Left lung (tissue), 4 donors: ENCODE measurements at regions not wholly inside any gene's neighbourhood (a gene's known extent, or its start where the extent isn't known, plus 50 kb on each side); places are given as distances from the start of the nearest gene placed in this dataset.

Experiments
- ATAC-seq: fragments of 200-7000 bp; cut with Tn5 transposase; one replicate; pipeline ENCODE4 v1.9.1; 2020; ENCODE audit warnings: moderate library complexity
- DNase-seq, 4 donors: peaks; one replicate each; pipeline ENCODE4 v3.0.0-alpha.2; 2013 to 2020
- H3K27ac ChIP-seq, 2 donors: fragments of 200-600 bp; sonication (generic) in 1 of 2; one replicate each; pipeline versions ENCODE4 v1.5.0 to v1.8.0; 2020 to 2021
- H3K27me3 ChIP-seq, 2 donors: fragments of 200-600 bp; sonication (generic) in 1 of 2; one replicate each; pipeline versions ENCODE4 v1.5.0 to v1.8.0; 2020 to 2021
- H3K36me3 ChIP-seq, 2 donors: fragments of 200-600 bp; sonication (generic) in 1 of 2; one replicate each; pipeline versions ENCODE4 v1.5.0 to v1.8.0; 2020 to 2021
- H3K4me1 ChIP-seq, 2 donors: fragments of 200-600 bp; one replicate each; pipeline ENCODE4 v1.8.0; 2021
- H3K4me3 ChIP-seq, 2 donors: fragments of 200-600 bp; sonication (generic) in 1 of 2; one replicate each; pipeline versions ENCODE4 v1.5.0 to v1.8.0; 2020 to 2021; ENCODE audit warnings: mild to moderate bottlenecking in 1 of 2
- H3K9me3 ChIP-seq, 2 donors: fragments of 200-600 bp; sonication (generic) in 1 of 2; one replicate each; pipeline versions ENCODE4 v1.5.0 to v1.8.0; 2020 to 2021
- CTCF ChIP-seq, 2 donors: fragments of 200-600 bp; sonication (generic) in 1 of 2; IDR thresholded peaks; one replicate each; pipeline versions ENCODE4 v1.5.0 to v1.8.0; 2021; ENCODE audit warnings: antibody characterized with exemption in 2 of 2
- intact Hi-C, 2 donors: fragments of 100-400 bp; cut with DNase I; formaldehyde crosslinking; loops; one replicate each; pipeline versions ENCODE4 v1.11.2 to v1.14.2; 2022
- donor health status: DM: no; HTN: yes; CAD: no.
- donor health status: DM: no; HTN: no; CAD: no.

- Histone ChIP-seq H3K27ac (no peak overlapping the region), H3K36me3 (no peaks in the 10 kb centered on the region), H3K27me3 (peaks cover 0 to 3% of the 10 kb centered on the region in 2 donors), H3K4me3 (no peak overlapping the region), H3K4me1 (no peaks in the 10 kb centered on the region), H3K9me3 (no peaks in the 10 kb centered on the region)
- ATAC-seq: no peak
- DNase-seq: no peak
- no peak for TF ChIP-seq CTCF (IDR thresholded peaks at IDR 0.05)
- intact Hi-C loops: no loop called here
These were observed 166.7 kb upstream of the GLI2 start for GRCh38 chr2:120568975-120569268.

- Histone ChIP-seq H3K9me3 (no peaks in the 10 kb centered on the region), H3K4me1 (no peaks in the 10 kb centered on the region), H3K27ac (no peak overlapping the region), H3K27me3 (peaks cover 0 to 3% of the 10 kb centered on the region in 2 donors), H3K4me3 (no peak overlapping the region), H3K36me3 (no peaks in the 10 kb centered on the region)
- intact Hi-C loops: no loop called here
- no peak for TF ChIP-seq CTCF (IDR thresholded peaks at IDR 0.05)
- DNase-seq (no peak), ATAC-seq (no peak)
These were observed 165.7 kb upstream of the GLI2 start for GRCh38 chr2:120570001-120570400.

- DNase-seq: no peak
- intact Hi-C loops: no loop called here
- no peak for ATAC-seq
- H3K4me3 ChIP-seq: no peak overlapping the region
- peaks cover 0 to 6% of the 10 kb centered on the region in 2 donors for H3K27me3 ChIP-seq
- TF ChIP-seq CTCF (IDR thresholded peaks at IDR 0.05): no peak
- H3K9me3 ChIP-seq: no peaks in the 10 kb centered on the region
- no peaks in the 10 kb centered on the region for H3K4me1 ChIP-seq
- no peaks in the 10 kb centered on the region for H3K36me3 ChIP-seq
- H3K27ac ChIP-seq: no peak overlapping the region
These were observed 165.1 kb upstream of the GLI2 start for GRCh38 chr2:120570546-120570945.

- Histone ChIP-seq H3K4me3 (no peak overlapping the region), H3K4me1 (no peaks in the 10 kb centered on the region), H3K9me3 (no peaks in the 10 kb centered on the region), H3K27ac (no peak overlapping the region), H3K36me3 (no peaks in the 10 kb centered on the region), H3K27me3 (peaks cover 0 to 9% of the 10 kb centered on the region in 2 donors)
- peak in 1 of 4 donors; percentile 30 for DNase-seq
- no peak for TF ChIP-seq CTCF (IDR thresholded peaks at IDR 0.05)
- intact Hi-C loops: no loop called here
- ATAC-seq: no peak
These were observed 164.5 kb upstream of the GLI2 start for GRCh38 chr2:120571015-120571728.

GRCh38 chr2:120572226-120572625, 163.4 kb upstream of the GLI2 start:
- intact Hi-C loops: no loop called here
- ATAC-seq: no peak
- Histone ChIP-seq H3K27me3 (peaks cover 0 to 20% of the 10 kb centered on the region in 2 donors), H3K9me3 (no peaks in the 10 kb centered on the region), H3K27ac (no peak overlapping the region), H3K4me3 (no peak overlapping the region), H3K4me1 (peaks cover 0 to 6% of the 10 kb centered on the region in 2 donors), H3K36me3 (no peaks in the 10 kb centered on the region)
- DNase-seq: peak in 1 of 4 donors; percentile 34
- TF ChIP-seq CTCF (IDR thresholded peaks at IDR 0.05): no peak
